SU-DHL-6 (cell line): ENCODE measurements at regions not wholly inside any gene's neighbourhood (a gene's known extent, or its start where the extent isn't known, plus 50 kb on each side); places are given as distances from the start of the nearest gene placed in this dataset.

ENCODE experiments used
- EZH2phosphoT487 ChIP-seq: fragments of 200-600 bp; sonication (generic), shearing (Covaris generic); conservative IDR thresholded peaks from 2 replicates; pipeline ENCODE4 v1.6.1; 2018; ENCODE audit warnings: mild to moderate bottlenecking, antibody characterized with exemption, low read length, moderate library complexity, mixed read lengths
- TF ChIP-seq, protein P1 (sequence below): fragments of 200-600 bp; sonication (generic); IDR thresholded peaks from one replicate; pipeline ENCODE4 v1.5.1; 2017; ENCODE audit warnings: antibody characterized with exemption, mild to moderate bottlenecking, low read length, moderate library complexity; ENCODE audit not compliant: insufficient read depth, poor library complexity, severe bottlenecking

DNA sequence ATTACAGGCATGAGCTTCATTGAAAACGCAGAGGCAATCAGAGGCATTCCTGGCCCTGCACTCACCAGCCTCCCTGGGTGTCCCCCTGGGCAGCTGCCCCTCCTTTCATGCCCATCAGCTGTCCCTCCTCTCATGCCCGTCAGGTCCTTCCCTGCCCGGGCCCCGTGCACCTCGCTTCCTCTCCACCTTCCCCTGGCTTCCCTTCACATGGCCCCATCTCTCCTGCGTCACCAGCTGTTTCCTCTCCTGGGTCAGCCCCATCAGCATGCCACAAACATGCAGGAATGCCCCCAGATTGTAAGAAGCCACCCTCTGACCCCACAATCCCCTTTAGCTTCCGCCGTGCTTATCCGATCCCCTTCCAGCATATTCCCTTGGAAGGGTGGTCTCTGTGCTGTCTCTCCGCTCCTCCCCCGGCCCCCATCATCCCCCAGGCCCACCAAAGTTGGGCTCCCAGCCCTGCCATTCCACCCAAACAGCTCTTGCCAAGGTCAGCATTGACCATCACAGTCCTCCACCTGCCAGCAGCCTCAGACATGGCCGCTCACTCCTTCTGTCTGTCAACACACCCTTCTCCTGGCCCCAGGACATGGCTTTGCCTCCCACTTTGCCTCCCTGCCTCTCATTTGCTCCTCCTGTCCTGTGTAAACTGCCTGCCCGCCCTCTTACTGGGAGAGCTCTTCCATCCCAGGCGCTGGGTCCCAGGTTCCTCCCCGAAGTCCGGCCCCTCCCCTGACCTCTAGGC lies 98.6 kb upstream of the IER5L start:
- TF ChIP-seq, protein P1, sequence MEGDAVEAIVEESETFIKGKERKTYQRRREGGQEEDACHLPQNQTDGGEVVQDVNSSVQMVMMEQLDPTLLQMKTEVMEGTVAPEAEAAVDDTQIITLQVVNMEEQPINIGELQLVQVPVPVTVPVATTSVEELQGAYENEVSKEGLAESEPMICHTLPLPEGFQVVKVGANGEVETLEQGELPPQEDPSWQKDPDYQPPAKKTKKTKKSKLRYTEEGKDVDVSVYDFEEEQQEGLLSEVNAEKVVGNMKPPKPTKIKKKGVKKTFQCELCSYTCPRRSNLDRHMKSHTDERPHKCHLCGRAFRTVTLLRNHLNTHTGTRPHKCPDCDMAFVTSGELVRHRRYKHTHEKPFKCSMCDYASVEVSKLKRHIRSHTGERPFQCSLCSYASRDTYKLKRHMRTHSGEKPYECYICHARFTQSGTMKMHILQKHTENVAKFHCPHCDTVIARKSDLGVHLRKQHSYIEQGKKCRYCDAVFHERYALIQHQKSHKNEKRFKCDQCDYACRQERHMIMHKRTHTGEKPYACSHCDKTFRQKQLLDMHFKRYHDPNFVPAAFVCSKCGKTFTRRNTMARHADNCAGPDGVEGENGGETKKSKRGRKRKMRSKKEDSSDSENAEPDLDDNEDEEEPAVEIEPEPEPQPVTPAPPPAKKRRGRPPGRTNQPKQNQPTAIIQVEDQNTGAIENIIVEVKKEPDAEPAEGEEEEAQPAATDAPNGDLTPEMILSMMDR = no peak
- TF ChIP-seq EZH2phosphoT487 = no peak
